Stimulated activated CD8-positive, alpha-beta memory T cell treated with anti-CD3 and anti-CD28 coated beads, Interleukin-12 subunit alpha, Interleukin-12 subunit beta, amount 100 ng/mL, for 1 hour (primary cell): ENCODE measurements at regions not wholly inside any gene's neighbourhood (a gene's known extent, or its start where the extent isn't known, plus 50 kb on each side); places are given as distances from the start of the nearest gene placed in this dataset.
"Not testable (repeated sequence)": the region's sequence is repeated elsewhere in the genome, so short reads cannot be mapped to it uniquely, and the experiment has no call there.

ENCODE experiments used
- DNase-seq: peaks from one replicate; pipeline ENCODE4 v3.0.0-alpha.2; 2020; ENCODE audit warnings: low read depth

GRCh38 chr16:31581065-31581464 lies 53.4 kb downstream of the AHSP start:
- not testable (repeated sequence) for DNase-seq

DNA sequence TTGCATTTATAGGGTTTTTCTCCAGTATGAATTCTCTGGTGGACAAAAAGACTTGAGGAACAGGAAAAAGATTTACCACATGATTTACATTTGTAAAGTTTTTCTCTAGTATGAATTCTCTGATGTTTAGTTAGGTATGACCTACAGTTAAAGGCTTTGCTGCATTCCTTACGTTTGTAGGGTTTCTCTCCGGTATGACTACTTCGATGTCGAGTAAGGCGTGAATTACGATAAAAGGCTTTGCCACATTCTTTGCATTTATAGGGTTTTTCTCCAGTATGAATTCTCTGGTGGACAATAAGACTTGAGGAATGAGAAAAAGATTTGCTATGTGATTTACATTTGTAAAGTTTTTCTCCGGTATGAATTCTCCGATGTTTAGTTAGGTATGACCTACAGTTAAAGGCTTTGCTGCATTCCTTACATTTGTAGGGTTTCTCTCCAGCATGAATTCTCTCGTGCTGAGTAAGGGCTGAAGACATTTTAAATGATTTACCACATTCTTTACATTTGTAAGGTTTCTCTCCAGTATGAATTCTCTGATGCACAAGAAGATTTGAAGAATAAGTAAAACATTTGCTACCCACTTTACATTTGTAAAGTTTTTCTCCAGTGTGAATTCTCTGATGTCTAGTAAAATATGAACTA lies 74.2 kb downstream of the AHSP start:
- not testable (repeated sequence) for DNase-seq

GRCh38 chr16:31618130-31618529 lies 90.4 kb downstream of the AHSP start:
- DNase-seq = no peak

GRCh38 chr16:31636433-31636832 lies 108.7 kb downstream of the AHSP start:
- no peak for DNase-seq

- DNase-seq = no peak
These were observed 113.6 kb downstream of the AHSP start for GRCh38 chr16:31641279-31641678.

- not testable (repeated sequence) for DNase-seq
These were observed 128.0 kb downstream of the AHSP start for GRCh38 chr16:31655674-31656073.

DNA sequence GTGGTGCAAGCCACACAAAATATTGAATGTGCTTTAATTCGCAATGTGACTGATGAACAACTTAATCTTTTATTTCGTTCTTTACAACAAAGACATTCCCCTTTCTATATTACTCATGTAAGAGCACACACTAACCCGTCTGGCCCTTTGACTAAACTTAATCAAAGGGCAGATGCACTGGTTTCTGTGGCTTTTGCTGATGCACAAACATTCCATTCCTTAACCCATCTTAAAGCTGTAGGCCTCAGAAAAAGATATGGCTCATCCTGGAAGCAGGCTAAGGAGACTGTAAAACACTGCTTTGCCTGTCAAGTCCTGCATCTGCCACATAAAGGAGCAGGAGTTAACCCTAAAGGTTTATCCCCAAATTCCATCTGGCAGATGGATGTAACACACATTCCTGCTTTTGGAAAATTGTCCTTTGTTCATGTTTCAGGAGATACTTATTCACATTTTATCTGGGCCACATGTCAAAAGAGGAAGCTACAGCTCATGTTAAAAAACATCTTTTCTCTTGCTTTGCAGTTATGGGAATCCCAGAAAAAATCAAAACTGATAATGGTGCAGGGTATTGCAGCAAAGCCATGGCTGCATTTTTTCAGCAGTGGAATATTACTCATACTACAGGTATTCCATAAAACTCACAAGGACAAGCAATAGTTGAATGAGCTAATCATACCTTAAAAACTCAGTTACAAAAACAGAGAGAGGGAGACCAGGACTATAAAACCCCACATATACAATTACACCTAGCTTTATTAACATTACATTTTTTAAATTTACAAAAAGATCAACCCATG lies 137.2 kb downstream of the AHSP start:
- DNase-seq = no peak

GRCh38 chr16:31674686-31675085 lies 147.0 kb downstream of the AHSP start:
- DNase-seq = no peak

- DNase-seq = no peak
These were observed 149.0 kb downstream of the AHSP start for GRCh38 chr16:31676731-31677130.

DNA sequence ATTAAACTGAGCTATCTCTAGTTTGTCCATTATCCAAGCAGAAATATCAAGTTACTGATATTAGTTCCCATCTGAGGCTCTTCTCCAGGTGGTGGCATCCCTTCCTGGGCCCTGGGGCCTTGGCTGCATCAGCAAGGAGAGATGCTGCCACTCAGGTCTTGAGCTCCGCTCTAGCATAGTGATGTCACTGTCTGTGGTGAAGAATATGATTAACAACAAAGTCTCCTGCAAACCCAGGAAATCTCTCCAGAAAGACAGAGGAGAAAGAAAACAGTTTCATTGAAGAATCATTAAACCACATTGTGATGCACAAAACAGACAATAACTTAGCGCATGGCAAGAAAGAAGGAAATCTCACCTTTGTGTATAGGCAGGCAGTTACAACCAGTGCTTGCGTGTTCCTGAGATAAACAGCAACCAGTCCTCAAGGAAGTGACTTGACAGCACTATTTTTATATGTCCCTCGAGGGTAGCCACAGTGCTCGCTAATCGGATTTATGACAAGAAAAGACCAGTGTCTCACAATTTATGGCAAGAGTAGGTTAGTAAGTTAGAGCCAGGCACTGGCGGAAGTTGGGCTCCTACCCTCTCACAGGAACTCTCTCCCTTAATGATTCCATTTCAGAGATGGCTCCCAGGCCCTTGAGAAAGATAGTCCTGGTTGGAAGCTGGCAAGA lies 151.1 kb downstream of the AHSP start:
- DNase-seq = no peak

GRCh38 chr16:31689331-31689730 lies 161.6 kb downstream of the AHSP start:
- not testable (repeated sequence) for DNase-seq

DNA sequence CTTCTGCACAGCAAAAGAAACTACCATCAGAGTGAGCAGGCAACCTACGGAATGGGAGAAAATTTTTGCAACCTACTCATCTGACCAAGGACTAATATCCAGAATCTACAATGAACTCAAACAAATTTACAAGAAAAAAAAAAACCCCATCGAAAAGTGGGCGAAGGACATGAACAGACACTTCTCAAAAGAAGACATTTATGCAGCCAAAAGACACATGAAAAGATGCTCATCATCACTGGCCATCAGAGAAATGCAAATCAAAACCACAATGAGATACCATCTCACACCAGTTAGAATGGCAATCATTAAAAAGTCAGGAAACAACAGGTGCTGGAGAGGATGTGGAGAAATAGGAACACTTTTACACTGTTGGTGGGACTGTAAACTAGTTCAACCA lies 164.6 kb downstream of the AHSP start:
- DNase-seq = not testable (repeated sequence)

- DNase-seq = no peak
These were observed 166.0 kb downstream of the AHSP start for GRCh38 chr16:31693733-31694132.

- DNase-seq = no peak
These were observed 166.8 kb downstream of the AHSP start for GRCh38 chr16:31694461-31694860.

- no peak for DNase-seq
These were observed 168.0 kb downstream of the AHSP start for GRCh38 chr16:31695667-31696066.

- DNase-seq = no peak
These were observed 169.5 kb downstream of the AHSP start for GRCh38 chr16:31696968-31697743.

- no peak for DNase-seq
These were observed 170.0 kb downstream of the AHSP start for GRCh38 chr16:31697744-31698125.

- DNase-seq = no peak
These were observed 171.2 kb downstream of the AHSP start for GRCh38 chr16:31698901-31699300.

- no peak for DNase-seq
These were observed 171.9 kb downstream of the AHSP start for GRCh38 chr16:31699601-31700000.

DNA sequence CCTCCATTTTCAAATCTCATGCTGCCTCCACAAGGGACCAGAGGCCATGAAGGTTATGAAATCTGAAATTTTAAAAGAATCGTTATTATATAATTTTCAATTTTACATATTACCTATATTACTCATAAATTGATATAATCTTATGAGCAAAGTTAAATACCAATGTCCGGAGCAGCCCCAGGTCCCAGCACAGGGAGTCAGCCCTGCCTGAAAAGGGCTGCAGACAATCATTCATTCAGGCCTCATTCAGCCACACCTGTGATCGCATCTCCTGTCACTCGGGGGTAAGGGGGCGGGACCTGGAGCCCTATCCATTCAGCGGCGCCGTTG lies 172.5 kb downstream of the AHSP start:
- DNase-seq = no peak

DNA sequence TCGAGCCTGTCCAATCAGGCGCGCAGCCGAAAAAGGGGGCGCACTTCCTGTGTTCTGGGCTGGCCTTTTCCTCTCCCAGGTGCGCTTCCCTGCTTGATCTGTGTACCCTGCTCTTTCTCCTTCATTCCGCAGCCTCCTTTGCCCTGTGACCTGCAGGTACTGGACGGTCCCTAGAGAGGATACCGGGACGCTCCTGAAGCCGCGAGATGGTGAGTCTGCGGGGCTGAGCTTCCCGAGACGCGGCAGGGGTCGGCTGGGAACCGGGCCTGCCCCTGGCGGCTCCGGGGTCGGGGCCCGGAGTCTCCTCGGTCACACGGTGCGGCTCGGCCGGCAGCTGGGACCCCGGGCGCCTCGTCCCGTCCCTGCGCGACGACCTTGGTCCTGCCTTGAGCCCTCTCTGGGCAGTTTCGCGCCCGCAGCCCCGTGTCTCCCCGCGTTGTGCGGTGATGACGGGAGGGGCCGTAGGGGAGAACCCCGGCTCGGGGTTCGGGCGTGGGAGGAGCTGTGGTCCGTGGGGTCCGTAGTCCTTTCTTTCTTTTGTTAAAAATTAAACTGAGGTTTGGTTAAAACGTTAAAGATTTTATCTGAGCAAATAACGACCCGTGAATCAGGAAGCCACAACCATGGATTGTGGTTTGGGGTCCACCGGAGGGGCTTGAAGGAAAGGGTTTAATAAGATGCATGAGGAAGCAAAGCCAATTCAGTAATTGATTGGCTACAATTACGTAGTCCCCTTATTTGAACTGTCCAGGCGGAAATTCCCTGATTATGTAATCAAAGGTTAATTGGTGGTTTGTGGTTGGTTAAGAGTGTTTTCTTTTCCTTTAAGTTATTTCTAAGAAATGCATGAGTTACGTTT lies 172.8 kb upstream of the ZNF267 start:
- DNase-seq = peak; percentile 83

DNA sequence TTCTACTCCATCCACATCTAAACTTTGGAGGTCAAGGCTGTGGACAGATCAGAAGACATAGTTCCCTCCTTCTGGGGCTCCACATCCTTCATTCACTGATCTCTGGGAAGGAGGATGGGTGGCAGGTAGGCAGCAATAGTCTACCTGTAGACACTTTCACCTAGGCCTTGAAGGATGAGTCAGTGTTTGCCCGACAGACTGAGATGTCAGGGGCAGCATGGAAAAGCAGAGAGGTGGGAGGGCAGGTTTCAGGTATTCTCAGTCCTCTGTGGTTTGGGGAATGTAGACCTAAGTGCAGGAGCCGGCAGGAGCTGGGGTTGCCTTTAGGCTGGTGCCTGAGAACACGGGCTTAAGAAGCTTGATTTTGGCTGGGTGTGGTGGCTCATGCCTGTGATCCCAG lies 171.9 kb upstream of the ZNF267 start:
- DNase-seq = no peak
